ENCODE measurements at regions not wholly inside any gene's neighbourhood (a gene's known extent, or its start where the extent isn't known, plus 50 kb on each side); places are given as distances from the start of the nearest gene placed in this dataset.

- in situ Hi-C loops (cut with HindIII; ENCODE audit: low pct_unique_long_range_greater_than_20kb, low sequenced_read_pairs): no loop called here
- no TSS peak for BruUV-seq (replicated peaks)
- CTCF ChIA-PET: no interaction called here
- POLR2A ChIA-PET: no interaction called here
- no peak overlapping the region for H3K27ac ChIP-seq (ENCODE audit: low read length)
- H3K4me3 ChIP-seq (ENCODE audit: low read depth in 2 of 2, low read length in 2 of 2): no peak overlapping the region
- intact Hi-C loops (cut with micrococcal nuclease; ENCODE audit: unreplicated experiment): no loop called here
- H3K4me1 ChIP-seq (ENCODE audit: control insufficient read depth, insufficient read depth, low read length): no peaks in the 10 kb centered on the region
- no peak for ATAC-seq
- H3K27me3 ChIP-seq (ENCODE audit: control insufficient read depth, insufficient read depth, low read length): no peaks in the 10 kb centered on the region; the same call in 1 of the 2 replicates
- H3K9me3 ChIP-seq (ENCODE audit: control insufficient read depth, insufficient read depth, low read depth, low read length): no peaks in the 10 kb centered on the region
- no peak for TF ChIP-seq TCF7L2 (IDR thresholded peaks at IDR 0.05; ENCODE audit: low read depth, low read length)
- TF ChIP-seq CTCF (IDR thresholded peaks at IDR 0.05): no peak
- TF ChIP-seq POLR2AphosphoS5 (IDR thresholded peaks at IDR 0.05; ENCODE audit: low read depth, low read length): no peak
- no peak for TF ChIP-seq SIN3A (IDR thresholded peaks at IDR 0.05; ENCODE audit: borderline replicate concordance, insufficient read depth, low read depth, low read length)
- no peak for TF ChIP-seq REST (IDR thresholded peaks at IDR 0.05; ENCODE audit: insufficient read depth in 1 of 2, low read depth in 2 of 2, low read length in 1 of 2)
- DNase-seq (ENCODE audit: low read depth, low spot score): no peak
- no peaks in the 10 kb centered on the region for H3K36me3 ChIP-seq (ENCODE audit: control insufficient read depth, insufficient read depth, low read length)
Observed at GRCh38 chr15:69740684-69741083, 288.1 kb downstream of the RPLP1 start.

GRCh38 chr15:69742361-69742760 lies 289.7 kb downstream of the RPLP1 start:
- H3K4me1 ChIP-seq (ENCODE audit: control insufficient read depth, insufficient read depth, low read length): no peaks in the 10 kb centered on the region
- ChIA-PET CTCF (no interaction called here), POLR2A (no interaction called here)
- no peaks in the 10 kb centered on the region for H3K27me3 ChIP-seq (ENCODE audit: control insufficient read depth, insufficient read depth, low read length)
- no TSS peak for BruUV-seq (replicated peaks)
- DNase-seq (ENCODE audit: low read depth, low spot score): no peak
- no peak overlapping the region for H3K4me3 ChIP-seq (ENCODE audit: low read depth in 2 of 2, low read length in 2 of 2)
- in situ Hi-C loops (cut with HindIII; ENCODE audit: low pct_unique_long_range_greater_than_20kb, low sequenced_read_pairs): no loop called here
- H3K27ac ChIP-seq (ENCODE audit: low read length): no peak overlapping the region
- H3K36me3 ChIP-seq (ENCODE audit: control insufficient read depth, insufficient read depth, low read length): no peaks in the 10 kb centered on the region
- no peaks in the 10 kb centered on the region for H3K9me3 ChIP-seq (ENCODE audit: control insufficient read depth, insufficient read depth, low read depth, low read length)
- intact Hi-C loops (cut with micrococcal nuclease; ENCODE audit: unreplicated experiment): no loop called here
- no peak for ATAC-seq
- TF ChIP-seq REST (IDR thresholded peaks at IDR 0.05; ENCODE audit: insufficient read depth in 1 of 2, low read depth in 2 of 2, low read length in 1 of 2) (no peak), TCF7L2 (IDR thresholded peaks at IDR 0.05; ENCODE audit: low read depth, low read length) (no peak), CTCF (IDR thresholded peaks at IDR 0.05) (no peak), POLR2AphosphoS5 (IDR thresholded peaks at IDR 0.05; ENCODE audit: low read depth, low read length) (no peak), SIN3A (IDR thresholded peaks at IDR 0.05; ENCODE audit: borderline replicate concordance, insufficient read depth, low read depth, low read length) (no peak)
